K562 (cell line): ENCODE measurements at regions not wholly inside any gene's neighbourhood (a gene's known extent, or its start where the extent isn't known, plus 50 kb on each side); places are given as distances from the start of the nearest gene placed in this dataset.
"Not testable (repeated sequence)": the region's sequence is repeated elsewhere in the genome, so short reads cannot be mapped to it uniquely, and the experiment has no call there.

Experiments
- EP300 ChIP-seq: IDR thresholded peaks from 2 replicates; pipeline ENCODE4 v1.6.1; 2012; ENCODE audit warnings: low read length, improper control_type of control experiment
- FIP1L1 ChIP-seq: fragments of 200-400 bp; formaldehyde crosslinking; IDR thresholded peaks from 2 replicates; pipeline ENCODE4 v1.6.1; 2018; ENCODE audit warnings: mild to moderate bottlenecking, low read depth, low read length; ENCODE audit not compliant: poor library complexity, severe bottlenecking
- FOXA1 ChIP-seq: fragments of 450-650 bp; IDR thresholded peaks from 2 replicates; pipeline ENCODE4 v1.6.1; 2016; ENCODE audit warnings: mild to moderate bottlenecking, borderline replicate concordance
- MXI1 ChIP-seq: IDR thresholded peaks from 2 replicates; pipeline ENCODE4 v1.6.1; 2011; ENCODE audit warnings: low read depth, mild to moderate bottlenecking, improper control_type of control experiment, low read length
- MYBL2 ChIP-seq, 2 experiments: fragments of 450-650 bp in 1 of 2; sonication (generic) in 1 of 2; formaldehyde crosslinking in 1 of 2; IDR thresholded peaks; 2 replicates each; pipeline versions ENCODE4 v1.6.1 to v1.8.1; 2017 to 2022; ENCODE audit warnings: borderline replicate concordance in 1 of 2, inconsistent platforms in 1 of 2, low read depth in 1 of 2, mild to moderate bottlenecking in 1 of 2, missing genetic modification reagents in 1 of 2, moderate library complexity in 1 of 2
- RBFOX2 ChIP-seq: fragments of 200-400 bp; formaldehyde crosslinking; IDR thresholded peaks from 2 replicates; pipeline ENCODE4 v1.6.1; 2017; ENCODE audit warnings: low read depth, mild to moderate bottlenecking, low read length, moderate library complexity
- SAFB ChIP-seq: fragments of 200-400 bp; formaldehyde crosslinking; IDR thresholded peaks from 2 replicates; pipeline ENCODE4 v1.6.1; 2017; ENCODE audit warnings: low read depth, low read length, borderline replicate concordance
- SIN3A ChIP-seq, 2 experiments: fragments of 150-350 bp in 1 of 2; IDR thresholded peaks; 2 replicates each; pipeline ENCODE4 v1.6.1; 2011 to 2016; ENCODE audit warnings: borderline replicate concordance in 2 of 2, low read depth in 2 of 2, low read length in 2 of 2, mild to moderate bottlenecking in 2 of 2, moderate library complexity in 2 of 2; ENCODE audit not compliant: control insufficient read depth in 1 of 2
- TF ChIP-seq, protein P1 (sequence below), 3 experiments: IDR thresholded peaks in 2 of 3; conservative IDR thresholded peaks in 1 of 3; 2 replicates each; pipeline ENCODE4 v1.5.1; 2011 to 2012; ENCODE audit warnings: low read length in 3 of 3, mild to moderate bottlenecking in 3 of 3, control low read depth in 2 of 3, improper control_type of control experiment in 1 of 3, inconsistent platforms in 1 of 3, low read depth in 1 of 3, mixed read lengths in 1 of 3, moderate library complexity in 1 of 3; ENCODE audit not compliant: insufficient read depth in 2 of 3

- not testable (repeated sequence) for TF ChIP-seq FOXA1; SAFB; EP300; SIN3A (IDR thresholded peaks at IDR 0.05; ENCODE audit: borderline replicate concordance in 2 of 2, control insufficient read depth in 1 of 2, low read depth in 2 of 2, low read length in 2 of 2); FIP1L1; MXI1; MYBL2 (IDR thresholded peaks at IDR 0.05; ENCODE audit: low read depth); MYBL2 (CRISPR knock-in tag; IDR thresholded peaks at IDR 0.05; ENCODE audit: borderline replicate concordance); RBFOX2
- TF ChIP-seq, protein P1, sequence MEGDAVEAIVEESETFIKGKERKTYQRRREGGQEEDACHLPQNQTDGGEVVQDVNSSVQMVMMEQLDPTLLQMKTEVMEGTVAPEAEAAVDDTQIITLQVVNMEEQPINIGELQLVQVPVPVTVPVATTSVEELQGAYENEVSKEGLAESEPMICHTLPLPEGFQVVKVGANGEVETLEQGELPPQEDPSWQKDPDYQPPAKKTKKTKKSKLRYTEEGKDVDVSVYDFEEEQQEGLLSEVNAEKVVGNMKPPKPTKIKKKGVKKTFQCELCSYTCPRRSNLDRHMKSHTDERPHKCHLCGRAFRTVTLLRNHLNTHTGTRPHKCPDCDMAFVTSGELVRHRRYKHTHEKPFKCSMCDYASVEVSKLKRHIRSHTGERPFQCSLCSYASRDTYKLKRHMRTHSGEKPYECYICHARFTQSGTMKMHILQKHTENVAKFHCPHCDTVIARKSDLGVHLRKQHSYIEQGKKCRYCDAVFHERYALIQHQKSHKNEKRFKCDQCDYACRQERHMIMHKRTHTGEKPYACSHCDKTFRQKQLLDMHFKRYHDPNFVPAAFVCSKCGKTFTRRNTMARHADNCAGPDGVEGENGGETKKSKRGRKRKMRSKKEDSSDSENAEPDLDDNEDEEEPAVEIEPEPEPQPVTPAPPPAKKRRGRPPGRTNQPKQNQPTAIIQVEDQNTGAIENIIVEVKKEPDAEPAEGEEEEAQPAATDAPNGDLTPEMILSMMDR (IDR thresholded peaks at IDR 0.05 in 2 of 3, conservative IDR thresholded peaks at IDR 0.05 in 1 of 3; ENCODE audit: insufficient read depth in 2 of 3, low read depth in 1 of 3, low read length in 3 of 3) = not testable (repeated sequence)
These were observed 341.3 kb upstream of the PLGLB2 start for GRCh38 chr2:87406406-87407175.
